Mesenchymal stem cell (in vitro differentiated cells and primary cell): ENCODE measurements at regions not wholly inside any gene's neighbourhood (a gene's known extent, or its start where the extent isn't known, plus 50 kb on each side); places are given as distances from the start of the nearest gene placed in this dataset.

Experiments
- DNase-seq: peaks from one replicate; pipeline ENCODE4 v3.0.0-alpha.2; 2013
- H2AFZ ChIP-seq: one replicate; pipeline ENCODE4 v1.6.1; 2013; ENCODE audit warnings: low read depth, mild to moderate bottlenecking, control low read depth, inconsistent platforms, low read length, moderate library complexity
- H2AK5ac ChIP-seq: 2 replicates; pipeline ENCODE4 v1.6.1; 2013; ENCODE audit warnings: low read length, moderate library complexity, mild to moderate bottlenecking, inconsistent platforms; ENCODE audit not compliant: severe bottlenecking
- H2BK120ac ChIP-seq: one replicate; pipeline ENCODE4 v1.6.1; 2013; ENCODE audit warnings: low read depth, mild to moderate bottlenecking, inconsistent platforms, low read length, moderate library complexity
- H2BK12ac ChIP-seq, 2 experiments: one replicate each; pipeline ENCODE4 v1.6.1; 2013; ENCODE audit warnings: inconsistent platforms in 2 of 2, low read length in 2 of 2, mild to moderate bottlenecking in 2 of 2, moderate library complexity in 2 of 2, control low read depth in 1 of 2
- H2BK15ac ChIP-seq: one replicate; pipeline ENCODE4 v1.6.1; 2013; ENCODE audit warnings: mild to moderate bottlenecking, low read depth, inconsistent platforms; ENCODE audit not compliant: poor library complexity, severe bottlenecking
- H2BK5ac ChIP-seq: 2 replicates; pipeline ENCODE4 v1.6.1; 2013; ENCODE audit warnings: low read depth, mild to moderate bottlenecking, low read length, control low read depth, inconsistent platforms; ENCODE audit not compliant: poor library complexity, severe bottlenecking
- H3K14ac ChIP-seq, 2 experiments: one replicate each; pipeline ENCODE4 v1.6.1; 2013; ENCODE audit warnings: inconsistent platforms in 2 of 2, low read length in 2 of 2, control low read depth in 1 of 2, mild to moderate bottlenecking in 1 of 2, moderate library complexity in 1 of 2
- H3K18ac ChIP-seq, 2 experiments: one replicate each; pipeline ENCODE4 v1.6.1; 2013; ENCODE audit warnings: inconsistent platforms in 2 of 2, low read length in 2 of 2, control low read depth in 1 of 2, low read depth in 1 of 2, mild to moderate bottlenecking in 1 of 2
- H3K23ac ChIP-seq, 2 experiments: one replicate each; pipeline ENCODE4 v1.6.1; 2013; ENCODE audit warnings: inconsistent platforms in 2 of 2, low read length in 2 of 2, mild to moderate bottlenecking in 2 of 2, moderate library complexity in 2 of 2, control low read depth in 1 of 2
- H3K27ac ChIP-seq: 2 replicates; pipeline ENCODE4 v1.5.1; 2013; ENCODE audit warnings: mild to moderate bottlenecking, moderate library complexity, low read length, control low read depth, inconsistent platforms; ENCODE audit not compliant: poor library complexity, severe bottlenecking
- H3K27me3 ChIP-seq, 2 experiments: 2 replicates each; pipeline versions ENCODE4 v1.6.1 to v1.7.0; 2013; ENCODE audit warnings: low read length in 2 of 2, mild to moderate bottlenecking in 2 of 2, moderate library complexity in 2 of 2, control low read depth in 1 of 2, inconsistent platforms in 1 of 2; ENCODE audit not compliant: control insufficient read depth in 1 of 2, insufficient read depth in 1 of 2
- H3K36me3 ChIP-seq, 2 experiments: 2 replicates each; pipeline versions ENCODE4 v1.6.1 to v1.7.0; 2013; ENCODE audit warnings: low read length in 2 of 2, control low read depth in 1 of 2, inconsistent platforms in 1 of 2, low read depth in 1 of 2, mild to moderate bottlenecking in 1 of 2; ENCODE audit not compliant: insufficient read depth in 2 of 2, control insufficient read depth in 1 of 2
- H3K4ac ChIP-seq, 2 experiments: one replicate each; pipeline ENCODE4 v1.6.1; 2013; ENCODE audit warnings: inconsistent platforms in 2 of 2, low read length in 2 of 2, mild to moderate bottlenecking in 2 of 2, moderate library complexity in 2 of 2, control low read depth in 1 of 2, low read depth in 1 of 2
- H3K4me1 ChIP-seq: 2 replicates; pipeline ENCODE4 v1.6.1; 2013; ENCODE audit warnings: low read depth, low read length, control low read depth; ENCODE audit not compliant: control insufficient read depth, insufficient read depth
- H3K4me2 ChIP-seq: 2 replicates; pipeline ENCODE4 v1.6.1; 2013; ENCODE audit warnings: low read length, mild to moderate bottlenecking, inconsistent platforms; ENCODE audit not compliant: poor library complexity, severe bottlenecking
- H3K4me3 ChIP-seq, 2 experiments: 2 replicates each; pipeline versions ENCODE4 v1.5.1 to v1.7.0; 2013; ENCODE audit warnings: low read length in 2 of 2, mild to moderate bottlenecking in 2 of 2, control low read depth in 1 of 2, low read depth in 1 of 2; ENCODE audit not compliant: insufficient read depth in 1 of 2
- H3K79me1 ChIP-seq: replicated peaks from 2 replicates; pipeline ENCODE4 v1.6.1; 2013; ENCODE audit warnings: mild to moderate bottlenecking, control low read depth, low read length, inconsistent platforms; ENCODE audit not compliant: poor library complexity, severe bottlenecking
- H3K9ac ChIP-seq: 2 replicates; pipeline ENCODE4 v1.7.0; 2013; ENCODE audit warnings: mild to moderate bottlenecking, low read length, moderate library complexity
- H3K9me3 ChIP-seq: 2 replicates; pipeline ENCODE4 v1.7.0; 2013; ENCODE audit warnings: mild to moderate bottlenecking, low read length; ENCODE audit not compliant: control insufficient read depth
- H4K8ac ChIP-seq: one replicate; pipeline ENCODE4 v1.6.1; 2013; ENCODE audit warnings: inconsistent platforms, mild to moderate bottlenecking, low read length, moderate library complexity
- H4K91ac ChIP-seq: one replicate; pipeline ENCODE4 v1.6.1; 2013; ENCODE audit warnings: mild to moderate bottlenecking, low read length, inconsistent platforms
- WGBS: methylation state at CpG from one replicate; pipeline ENCODE4 v1.1.7; 2013; ENCODE audit warnings: mixed read lengths; 5-methylcytosine and 5-hydroxymethylcytosine counted together

DNA sequence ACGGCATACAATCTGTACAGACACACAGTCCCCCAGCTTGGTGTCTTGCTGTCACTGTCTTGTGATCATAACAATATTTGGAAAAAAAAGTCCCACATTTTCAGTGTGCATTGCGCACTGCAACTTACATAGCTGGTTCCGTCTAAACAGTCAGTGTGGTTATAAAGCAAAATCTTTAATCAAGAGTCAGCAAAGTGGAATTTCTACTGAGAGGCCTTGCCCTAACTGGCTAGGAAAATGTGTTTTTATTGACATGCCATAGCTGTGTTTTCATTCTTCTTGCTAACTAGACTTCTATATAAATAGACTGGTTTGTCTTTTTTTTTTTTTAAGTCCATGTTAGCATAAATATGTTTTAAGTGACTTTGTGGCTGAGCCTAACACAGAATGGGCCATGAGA is 174.8 kb downstream of the POLR2M start:
- H3K4me2 ChIP-seq = no peak overlapping the region
- WGBS = 93% methylated on average over 3 of the region's 3 CpGs
- H3K4me3 ChIP-seq = no peak overlapping the region
- H3K4ac ChIP-seq = no peak overlapping the region
- DNase-seq = no peak
- no peak overlapping the region for H3K27ac ChIP-seq
- no peak overlapping the region for H3K9ac ChIP-seq
- no peak overlapping the region for H3K18ac ChIP-seq
- peaks cover 4 to 36% of the 10 kb centered on the region in 2 experiments for H3K27me3 ChIP-seq
- H3K36me3 ChIP-seq = no peaks in the 10 kb centered on the region
- H2BK5ac ChIP-seq = no peak overlapping the region
- no peak overlapping the region for H3K23ac ChIP-seq
- H2BK15ac ChIP-seq = no peak overlapping the region
- no peak overlapping the region for H2BK120ac ChIP-seq
- H2AK5ac ChIP-seq = no peak overlapping the region
- H3K9me3 ChIP-seq = no peaks in the 10 kb centered on the region
- no peaks in the 10 kb centered on the region for H3K4me1 ChIP-seq
- H2BK12ac ChIP-seq = no peak overlapping the region
- H4K91ac ChIP-seq = no peak overlapping the region
- no peak overlapping the region for H4K8ac ChIP-seq
- no peak overlapping the region for H2AFZ ChIP-seq
- H3K14ac ChIP-seq = no peak overlapping the region
- H3K79me1 ChIP-seq = no peaks in the 10 kb centered on the region

DNA sequence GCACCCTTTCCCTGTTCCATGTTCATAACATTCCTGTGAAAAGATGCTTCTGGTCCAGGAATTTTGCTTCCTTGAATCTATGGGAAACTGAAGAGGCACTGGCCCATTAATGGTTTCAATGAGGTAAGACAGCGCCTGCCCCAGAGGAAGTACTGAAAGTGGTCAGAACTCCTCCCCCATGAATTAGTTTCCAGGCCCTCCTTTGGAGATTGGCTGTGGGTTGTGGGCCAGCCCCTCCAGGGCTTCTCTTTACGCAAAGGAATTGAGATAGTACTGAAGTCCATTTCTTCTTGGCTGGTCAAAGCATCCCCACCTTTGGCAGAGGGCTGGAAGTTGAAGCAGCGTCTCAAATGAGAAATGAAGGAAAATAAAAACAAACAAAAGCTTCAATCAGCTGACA is 175.5 kb downstream of the POLR2M start:
- Histone ChIP-seq H2BK5ac (no peak overlapping the region), H3K36me3 (no peaks in the 10 kb centered on the region), H3K27me3 (peaks cover 4 to 40% of the 10 kb centered on the region in 2 experiments), H4K8ac (no peak overlapping the region), H3K9ac (no peak overlapping the region), H3K4ac (no peak overlapping the region), H3K23ac (no peak overlapping the region), H2AK5ac (no peak overlapping the region), H2AFZ (no peak overlapping the region), H3K9me3 (no peaks in the 10 kb centered on the region), H3K27ac (no peak overlapping the region), H3K4me2 (no peak overlapping the region), H3K79me1 (no peaks in the 10 kb centered on the region), H4K91ac (no peak overlapping the region), H3K4me1 (no peaks in the 10 kb centered on the region), H2BK12ac (no peak overlapping the region), H2BK120ac (no peak overlapping the region), H3K14ac (no peak overlapping the region), H3K4me3 (no peak overlapping the region), H2BK15ac (no peak overlapping the region), H3K18ac (no peak overlapping the region)
- 91% methylated on average over 3 of the region's 3 CpGs for WGBS
- no peak for DNase-seq

- Histone ChIP-seq H2BK120ac (no peak overlapping the region), H3K18ac (no peak overlapping the region), H3K4ac (no peak overlapping the region), H3K79me1 (no peaks in the 10 kb centered on the region), H3K27ac (no peak overlapping the region), H3K14ac (no peak overlapping the region), H3K4me3 (no peak overlapping the region), H3K36me3 (no peaks in the 10 kb centered on the region), H3K4me1 (no peaks in the 10 kb centered on the region), H3K23ac (no peak overlapping the region), H4K8ac (no peak overlapping the region), H2BK15ac (no peak overlapping the region), H2BK5ac (no peak overlapping the region), H3K4me2 (no peak overlapping the region), H3K27me3 (peaks cover 4 to 47% of the 10 kb centered on the region in 2 experiments), H3K9me3 (no peaks in the 10 kb centered on the region), H3K9ac (no peak overlapping the region), H2AK5ac (no peak overlapping the region), H2AFZ (no peak overlapping the region), H4K91ac (no peak overlapping the region), H2BK12ac (no peak overlapping the region)
- DNase-seq = no peak
- WGBS = 83% methylated on average over 1 of the region's 1 CpG
Measured at GRCh38 chr15:57883701-57884100, 177.2 kb downstream of the POLR2M start.

DNA sequence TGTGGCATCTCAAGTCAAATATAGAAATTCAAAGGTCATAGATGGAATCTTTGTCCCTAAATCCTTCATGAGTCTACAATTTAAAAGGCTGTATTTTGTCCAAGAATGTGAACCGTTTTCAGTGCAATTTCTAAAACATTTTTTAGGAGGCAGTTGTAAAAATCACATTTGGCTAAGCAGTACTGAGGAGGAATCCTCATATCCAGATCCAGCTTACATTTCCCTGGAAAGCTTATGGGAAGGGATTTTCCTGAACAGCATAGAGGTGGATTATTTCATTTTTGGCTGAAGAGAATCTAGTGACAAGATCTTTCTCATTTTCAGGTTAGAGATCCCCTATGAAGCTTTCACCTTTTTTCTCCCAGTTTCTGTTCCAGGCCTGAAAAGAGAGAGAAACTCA is 178.4 kb downstream of the POLR2M start:
- no peak overlapping the region for H4K91ac ChIP-seq
- no peak overlapping the region for H3K4ac ChIP-seq
- H2BK12ac ChIP-seq = no peak overlapping the region
- H3K4me1 ChIP-seq = no peaks in the 10 kb centered on the region
- H3K79me1 ChIP-seq = no peaks in the 10 kb centered on the region
- no peaks in the 10 kb centered on the region for H3K36me3 ChIP-seq
- H3K23ac ChIP-seq = no peak overlapping the region
- H2BK120ac ChIP-seq = no peak overlapping the region
- H2AK5ac ChIP-seq = no peak overlapping the region
- H3K27me3 ChIP-seq = peaks cover 4 to 47% of the 10 kb centered on the region in 2 experiments
- no CpG with 5 or more reads among the region's 1 CpG for WGBS
- no peak overlapping the region for H3K14ac ChIP-seq
- no peak overlapping the region for H3K4me3 ChIP-seq
- H3K27ac ChIP-seq = no peak overlapping the region
- H3K18ac ChIP-seq = no peak overlapping the region
- H2BK5ac ChIP-seq = no peak overlapping the region
- no peak overlapping the region for H3K9ac ChIP-seq
- no peak overlapping the region for H4K8ac ChIP-seq
- DNase-seq = no peak
- H3K9me3 ChIP-seq = no peaks in the 10 kb centered on the region
- no peak overlapping the region for H2BK15ac ChIP-seq
- H3K4me2 ChIP-seq = no peak overlapping the region
- no peak overlapping the region for H2AFZ ChIP-seq
